NOMO-1 (cell line): ENCODE measurements at regions not wholly inside any gene's neighbourhood (a gene's known extent, or its start where the extent isn't known, plus 50 kb on each side); places are given as distances from the start of the nearest gene placed in this dataset.

Experiments
- DNase-seq, 2 experiments: peaks; one replicate each; lab custom pipeline; 2025; ENCODE audit not compliant: unreplicated experiment in 2 of 2; lab: John Stamatoyannopoulos, UW

DNA sequence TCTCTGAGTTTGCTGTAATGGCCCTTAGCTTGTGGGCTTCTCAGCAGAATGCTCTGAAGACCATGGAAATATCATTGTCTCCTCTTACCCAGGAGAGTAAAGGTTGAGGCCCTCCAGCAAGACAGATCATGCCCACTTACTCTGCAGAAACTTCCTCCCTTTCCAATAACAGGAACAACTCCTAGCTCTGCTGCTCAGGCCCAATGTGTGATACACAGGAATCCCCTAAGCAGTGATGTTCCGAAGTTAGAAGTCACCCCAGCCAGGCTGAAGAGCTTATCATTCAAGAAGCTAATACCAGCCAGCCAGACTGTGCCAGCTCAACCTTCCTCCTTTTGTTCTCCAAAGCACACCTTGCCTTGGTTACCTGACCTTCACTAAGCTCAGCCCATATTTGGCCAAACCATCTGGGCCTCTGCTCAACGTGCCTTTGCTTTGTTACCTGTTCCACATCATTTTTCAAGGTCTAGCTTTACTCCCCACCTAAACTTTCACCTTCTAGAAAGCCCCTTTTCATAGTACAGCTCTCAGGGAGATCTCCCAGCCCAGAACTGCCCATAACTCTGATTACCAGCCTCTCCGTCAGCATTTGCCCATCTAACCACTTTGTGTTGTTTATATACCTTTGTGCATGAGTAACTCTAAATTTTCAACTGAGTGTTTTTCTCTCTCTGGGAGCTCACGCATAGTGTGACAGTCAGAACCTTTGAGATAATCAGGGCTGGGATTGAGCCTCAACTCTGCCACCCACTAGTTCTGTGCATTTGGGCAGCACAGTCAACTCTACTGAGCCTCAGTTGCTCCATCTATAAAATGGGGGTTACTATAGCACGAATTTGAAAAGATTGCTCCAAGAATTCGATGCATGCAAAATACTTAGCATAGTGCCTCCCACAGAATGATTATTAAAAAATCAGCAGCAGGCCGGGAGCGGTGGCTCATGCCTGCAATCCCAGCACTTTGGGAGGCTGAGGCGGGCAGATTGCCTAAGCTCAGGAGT lies 107.6 kb upstream of the CPEB4 start:
- no peak for DNase-seq

DNA sequence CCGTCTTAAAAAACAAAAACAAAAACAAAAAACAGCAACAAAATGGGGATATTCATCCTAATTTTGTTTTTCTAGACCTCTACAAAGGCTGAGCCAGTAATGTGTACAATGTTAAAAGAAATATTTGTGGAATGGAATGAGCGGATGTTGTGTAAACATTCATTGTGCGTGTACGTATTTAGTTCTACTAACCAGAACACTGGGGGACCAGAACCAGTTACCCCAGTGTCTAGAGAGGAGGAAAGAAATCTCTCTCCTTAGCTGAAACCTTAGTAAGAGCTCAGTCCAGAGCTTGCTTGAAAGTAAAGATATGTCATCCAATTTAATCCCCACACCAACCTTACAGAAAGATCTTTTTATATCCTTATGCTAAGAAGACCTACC lies 106.7 kb upstream of the CPEB4 start:
- no peak for DNase-seq

DNA sequence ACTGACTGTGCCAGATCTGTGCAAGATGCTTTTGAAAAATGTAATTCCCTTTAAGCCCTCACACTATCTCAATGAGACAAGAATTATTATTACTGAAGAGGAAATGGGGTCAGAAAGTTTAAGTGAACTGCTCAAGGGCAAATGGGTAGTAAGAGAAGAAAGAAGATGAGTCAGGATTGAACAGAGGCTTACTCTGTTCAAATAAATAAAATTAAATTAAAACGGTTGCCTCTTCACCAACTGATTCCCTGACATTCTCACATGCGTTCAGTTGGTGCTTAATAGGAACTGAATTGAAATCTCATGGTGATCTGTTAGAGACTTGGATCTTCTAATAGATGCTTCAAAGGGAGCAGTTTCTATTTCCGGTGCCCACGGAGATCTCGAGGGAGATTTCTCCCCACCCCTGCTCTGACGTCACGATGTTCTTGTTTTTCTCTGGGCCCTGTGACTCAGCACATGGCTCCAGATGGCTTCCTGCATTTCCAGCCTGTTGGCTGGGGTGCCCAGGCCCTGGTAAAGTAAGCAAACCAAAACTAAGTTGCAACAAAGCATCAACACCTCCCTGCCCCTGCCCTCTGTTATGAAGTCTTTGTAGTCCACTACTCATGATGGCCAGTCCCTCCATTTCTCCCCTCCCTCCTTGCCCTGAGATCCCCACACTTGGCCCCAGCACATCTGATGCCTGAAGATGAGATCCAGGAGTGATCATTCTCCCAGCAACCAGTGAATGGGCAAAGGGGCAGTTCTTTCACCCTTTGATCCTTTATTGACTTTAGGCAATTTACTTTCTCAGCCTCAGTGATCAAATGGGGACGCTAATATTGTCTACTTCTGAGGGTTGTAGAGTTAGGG lies 106.1 kb upstream of the CPEB4 start:
- peak; percentile 45 to 60 for DNase-seq

DNA sequence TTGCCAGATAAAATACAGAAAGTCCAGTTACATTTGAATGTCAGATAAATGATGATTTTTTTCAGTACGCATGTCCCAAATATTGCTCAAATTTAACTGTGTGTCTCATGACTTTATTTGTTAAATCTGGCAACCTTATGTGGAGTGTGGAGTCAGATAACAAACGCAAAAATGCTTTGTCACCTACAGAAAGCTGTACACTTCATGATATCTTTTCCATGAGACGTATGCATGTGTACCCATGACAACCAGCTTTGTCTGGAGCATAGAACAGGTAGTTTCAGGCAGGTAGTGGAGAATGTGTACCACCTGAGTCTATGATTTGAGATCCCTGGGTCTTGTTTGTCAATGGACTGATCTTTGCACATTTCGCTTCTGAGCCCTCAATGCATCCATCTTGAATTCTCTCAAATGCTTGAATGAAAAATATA lies 105.5 kb upstream of the CPEB4 start:
- DNase-seq: no peak

DNA sequence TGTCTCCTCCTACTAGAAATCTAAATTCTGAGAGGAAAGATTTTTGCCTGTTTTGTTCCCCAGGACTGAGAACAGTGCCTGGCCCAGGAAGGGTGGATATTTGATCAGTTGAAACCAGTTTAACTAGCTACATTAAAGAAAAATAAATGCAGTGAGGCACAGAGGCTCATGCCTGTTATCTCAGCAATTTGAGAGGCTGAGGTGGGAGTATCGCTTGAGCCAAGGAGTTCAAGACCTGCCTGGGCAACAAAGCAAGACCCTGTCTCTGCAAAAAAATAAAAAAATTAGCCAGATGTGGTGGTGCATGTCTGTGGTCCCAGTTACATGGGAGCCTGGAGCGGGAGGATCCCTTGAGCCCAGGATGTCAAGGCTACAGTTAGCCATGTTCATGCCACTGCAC lies 104.8 kb upstream of the CPEB4 start:
- DNase-seq: no peak

DNA sequence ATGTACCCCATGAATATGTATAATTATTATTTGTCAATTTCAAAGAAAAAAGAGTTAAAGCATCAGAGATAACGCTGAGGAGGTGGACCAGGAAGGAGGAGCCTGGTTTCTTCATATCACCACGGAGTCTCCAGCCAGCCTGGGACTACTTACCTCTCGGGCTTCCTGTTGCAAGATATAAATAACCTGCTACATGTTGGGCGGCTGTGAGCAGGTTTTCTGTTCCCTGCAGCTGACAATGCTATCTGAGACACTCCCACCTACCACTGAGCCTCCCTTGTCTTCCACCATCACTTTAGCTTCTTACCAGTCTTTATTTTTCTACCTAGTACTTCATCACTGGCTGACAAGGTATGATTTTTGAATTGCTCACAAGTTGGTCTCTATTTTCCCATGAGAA lies 102.7 kb upstream of the CPEB4 start:
- DNase-seq: no peak

DNA sequence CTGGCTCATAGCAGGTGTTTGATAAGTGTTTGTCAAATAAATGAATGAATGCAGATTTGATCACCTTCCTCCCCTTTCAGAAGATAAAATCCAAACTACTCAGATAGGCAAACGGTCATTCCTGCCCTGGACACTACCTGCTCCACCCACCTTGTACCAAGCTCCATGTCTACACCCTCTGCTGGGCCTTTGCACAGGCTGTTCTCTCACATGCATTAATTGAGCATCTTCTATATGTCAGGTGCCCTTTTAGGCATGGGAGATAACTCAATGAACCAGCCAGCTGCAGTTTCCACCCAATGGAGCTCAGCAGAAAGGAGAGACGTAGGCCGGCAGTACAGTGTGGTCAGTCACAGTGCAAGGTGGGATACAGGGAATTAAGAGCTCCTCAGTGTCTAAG lies 102.3 kb upstream of the CPEB4 start:
- no peak for DNase-seq

DNA sequence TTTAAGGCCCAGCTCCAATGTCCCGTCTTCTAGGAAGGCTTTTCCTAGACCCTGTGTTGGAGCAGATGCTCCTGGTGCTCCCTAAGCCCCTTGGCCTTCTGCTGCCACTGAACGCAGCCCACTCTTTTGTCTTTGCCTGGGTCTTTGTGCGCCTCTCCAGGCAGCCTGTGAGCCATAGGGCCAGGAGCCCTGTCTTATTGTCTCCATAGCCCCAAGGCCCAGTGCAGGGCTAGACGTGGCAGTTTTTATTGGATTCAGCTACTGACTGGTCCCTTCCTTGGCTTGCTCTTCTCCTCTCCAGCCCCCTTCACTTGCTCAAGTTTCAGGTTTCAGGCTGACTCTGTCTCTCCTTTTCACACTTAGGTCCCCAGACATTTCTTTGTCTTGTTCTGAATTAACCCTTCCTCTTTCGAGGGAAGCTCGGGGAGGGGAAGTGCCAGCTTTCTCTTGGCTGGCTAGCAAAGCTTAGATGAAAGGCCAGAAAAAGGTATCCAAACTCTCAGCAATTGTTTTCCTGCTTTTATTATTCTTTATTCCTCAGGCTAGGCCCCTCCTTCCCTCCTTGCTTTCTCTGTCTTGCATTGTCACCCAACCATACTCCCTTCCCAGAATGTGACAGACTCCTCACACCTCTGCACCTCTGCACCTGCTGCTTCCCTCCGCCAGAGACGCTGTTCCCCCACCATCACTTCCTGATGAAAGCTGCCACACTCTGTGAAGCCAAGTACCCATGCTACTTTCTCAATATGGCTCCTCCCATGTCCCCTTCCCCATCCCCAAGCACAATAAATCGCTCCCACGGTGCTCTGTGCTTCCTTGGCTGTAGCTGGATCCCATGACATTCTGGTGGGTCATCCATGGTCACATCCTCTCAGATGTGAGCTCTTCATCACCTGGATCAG lies 101.6 kb upstream of the CPEB4 start:
- DNase-seq: peak; percentile 17 to 60

DNA sequence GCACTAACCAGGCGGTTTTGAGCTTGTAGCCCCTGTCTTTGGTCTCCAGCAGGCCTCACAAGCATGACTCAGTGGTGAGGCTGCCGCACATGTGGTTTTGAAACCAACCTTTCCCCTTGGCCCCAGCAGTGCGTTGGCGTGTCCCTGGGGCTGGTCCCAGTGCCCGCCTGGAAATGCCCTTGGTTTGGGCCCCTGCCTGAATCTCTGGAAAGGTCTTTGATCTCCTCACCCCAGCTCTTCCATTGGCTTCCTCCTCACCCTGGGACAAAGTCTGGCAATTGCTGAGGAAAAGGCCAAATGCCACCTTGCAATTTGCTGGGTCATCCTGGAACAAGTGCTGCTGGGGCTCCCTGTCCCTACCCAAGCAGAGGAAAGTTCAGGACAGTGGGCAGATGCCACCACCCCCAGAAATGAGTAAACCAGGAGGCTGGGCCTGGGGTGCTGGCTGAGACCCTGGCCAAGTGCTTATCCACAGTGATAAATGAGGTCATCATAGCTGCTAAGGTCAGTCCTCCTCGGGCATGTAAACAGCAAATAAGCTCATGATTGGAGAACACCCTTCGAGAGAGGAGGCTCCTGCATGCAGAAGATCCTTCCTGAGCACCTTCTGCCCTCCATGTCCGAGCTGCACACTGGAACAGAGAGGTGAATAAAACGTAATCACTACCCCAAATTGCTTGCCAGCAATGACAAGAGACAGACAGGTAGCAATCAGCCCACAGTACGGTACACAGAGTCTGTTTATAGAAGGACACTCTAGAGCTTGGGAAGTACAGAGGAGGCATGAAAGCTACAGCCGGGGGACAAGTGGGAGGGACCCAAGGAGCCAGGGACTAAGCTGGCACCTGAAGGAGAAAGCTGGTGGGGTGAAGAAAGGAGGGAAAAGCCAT lies 98.9 kb upstream of the CPEB4 start:
- DNase-seq: peak; percentile 22 to 31

DNA sequence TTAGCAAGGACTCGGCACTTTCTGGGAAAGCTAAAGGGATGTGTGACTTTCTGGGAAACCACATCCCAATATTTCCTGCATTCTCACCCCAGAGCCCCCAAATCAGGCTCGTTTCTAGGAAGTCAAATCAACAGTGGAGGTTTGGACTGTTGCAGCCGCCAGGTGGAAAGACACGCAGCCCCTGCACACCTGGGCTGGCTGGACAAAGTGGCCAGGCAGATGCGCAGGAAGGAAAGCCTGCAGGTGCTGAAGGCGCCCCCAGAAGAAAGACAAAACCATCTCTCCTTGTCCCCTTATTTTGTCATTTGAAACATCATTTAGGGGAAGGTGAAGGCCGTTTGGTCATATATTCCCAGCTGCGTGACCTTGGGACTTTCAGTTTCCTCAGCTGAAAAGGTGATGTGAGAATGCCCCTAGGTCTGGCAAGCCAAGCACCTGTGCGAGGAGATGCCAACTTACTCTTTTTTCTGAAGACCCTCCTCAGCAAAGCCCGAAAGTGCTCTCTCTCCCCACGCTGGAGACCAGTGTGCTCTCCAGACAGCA lies 97.9 kb upstream of the CPEB4 start:
- no peak for DNase-seq

DNA sequence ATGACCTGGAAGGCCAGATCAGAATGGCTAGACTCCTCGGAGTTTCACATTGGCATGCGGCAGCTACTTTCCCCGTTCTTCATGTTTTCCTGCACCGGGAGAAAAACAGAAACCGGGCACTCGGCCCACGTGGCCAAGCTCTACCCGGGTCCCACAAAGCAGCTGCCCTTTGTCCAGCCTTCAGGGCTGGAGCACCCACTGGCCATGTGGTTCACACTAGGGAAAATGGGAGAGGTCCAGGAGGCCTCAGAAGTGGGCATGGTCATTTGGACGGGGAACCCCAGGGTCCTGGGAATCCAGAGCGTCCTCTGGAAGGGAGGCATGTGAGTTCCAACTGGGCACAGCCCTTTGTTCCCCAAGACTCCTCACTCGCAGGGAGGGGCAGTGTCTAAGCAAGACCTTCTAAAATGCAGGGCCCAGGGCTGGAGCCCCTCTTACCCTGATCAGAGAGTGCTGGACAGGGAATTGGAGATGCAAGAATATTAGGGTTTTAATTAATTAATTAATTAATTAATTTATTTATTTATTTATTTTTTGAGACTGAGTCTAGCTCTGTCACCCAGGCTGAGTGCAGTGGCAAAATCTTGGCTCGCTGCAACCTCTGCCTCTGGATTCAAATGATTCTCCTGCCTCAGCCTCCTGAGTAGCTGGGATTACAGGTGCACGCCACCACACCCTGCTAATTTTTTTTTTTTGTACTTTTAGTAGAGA lies 97.2 kb upstream of the CPEB4 start:
- DNase-seq: no peak

DNA sequence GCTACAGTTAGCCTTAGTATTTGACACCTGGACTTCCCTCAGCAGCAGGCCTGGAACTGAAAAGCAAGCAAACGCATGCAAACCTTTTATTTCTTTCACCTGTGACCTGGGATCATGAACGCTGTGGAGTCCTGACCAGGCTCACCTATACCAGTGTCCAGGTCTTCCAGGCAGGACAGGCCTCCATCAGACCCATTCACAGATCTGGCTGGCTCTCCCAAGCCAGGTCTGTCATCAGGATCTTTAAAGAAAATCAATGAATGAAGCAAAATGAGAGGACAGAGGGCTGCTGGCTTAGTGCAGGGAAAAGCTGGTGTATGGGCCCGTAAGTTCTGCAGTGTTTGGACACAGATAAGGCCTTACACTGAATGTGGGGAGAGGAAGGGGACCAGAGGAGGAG lies 96.3 kb upstream of the CPEB4 start:
- DNase-seq: no peak

DNA sequence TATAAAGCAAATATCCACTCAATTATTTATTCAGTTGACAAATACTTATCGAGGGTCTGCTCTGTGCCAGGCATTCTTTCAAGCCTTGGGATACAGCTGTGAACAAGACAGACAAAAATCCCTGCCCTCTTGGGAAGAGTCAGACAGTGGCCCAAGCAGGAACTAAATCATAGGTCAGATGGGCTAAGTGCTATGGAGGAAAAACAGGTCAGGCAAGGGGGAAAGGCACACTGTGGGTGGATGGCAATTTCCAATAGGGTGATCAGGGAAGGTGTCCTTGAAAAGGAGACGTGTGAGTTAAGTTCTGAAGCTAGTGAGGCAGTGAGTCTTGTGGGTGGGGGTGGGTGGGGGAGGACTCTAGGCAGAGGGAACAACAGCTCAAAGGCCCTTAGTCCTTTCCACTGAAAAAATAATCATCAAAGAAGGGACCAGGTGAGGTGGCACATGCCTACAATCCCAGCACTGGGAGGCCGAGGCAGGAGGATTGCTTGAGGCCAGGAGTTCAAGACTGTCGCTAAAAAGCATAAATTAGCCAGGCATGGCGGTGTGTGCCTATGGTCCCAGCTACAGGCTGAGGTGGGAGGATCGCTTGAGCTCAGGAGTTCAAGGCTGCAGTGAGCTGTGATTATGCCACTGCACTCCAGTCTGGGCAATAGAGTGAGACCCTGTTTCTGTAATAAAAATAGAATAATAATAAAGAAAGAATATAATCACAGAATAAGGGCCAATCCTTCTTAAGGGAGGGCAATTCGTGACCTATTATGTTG lies 95.2 kb upstream of the CPEB4 start:
- no peak for DNase-seq

DNA sequence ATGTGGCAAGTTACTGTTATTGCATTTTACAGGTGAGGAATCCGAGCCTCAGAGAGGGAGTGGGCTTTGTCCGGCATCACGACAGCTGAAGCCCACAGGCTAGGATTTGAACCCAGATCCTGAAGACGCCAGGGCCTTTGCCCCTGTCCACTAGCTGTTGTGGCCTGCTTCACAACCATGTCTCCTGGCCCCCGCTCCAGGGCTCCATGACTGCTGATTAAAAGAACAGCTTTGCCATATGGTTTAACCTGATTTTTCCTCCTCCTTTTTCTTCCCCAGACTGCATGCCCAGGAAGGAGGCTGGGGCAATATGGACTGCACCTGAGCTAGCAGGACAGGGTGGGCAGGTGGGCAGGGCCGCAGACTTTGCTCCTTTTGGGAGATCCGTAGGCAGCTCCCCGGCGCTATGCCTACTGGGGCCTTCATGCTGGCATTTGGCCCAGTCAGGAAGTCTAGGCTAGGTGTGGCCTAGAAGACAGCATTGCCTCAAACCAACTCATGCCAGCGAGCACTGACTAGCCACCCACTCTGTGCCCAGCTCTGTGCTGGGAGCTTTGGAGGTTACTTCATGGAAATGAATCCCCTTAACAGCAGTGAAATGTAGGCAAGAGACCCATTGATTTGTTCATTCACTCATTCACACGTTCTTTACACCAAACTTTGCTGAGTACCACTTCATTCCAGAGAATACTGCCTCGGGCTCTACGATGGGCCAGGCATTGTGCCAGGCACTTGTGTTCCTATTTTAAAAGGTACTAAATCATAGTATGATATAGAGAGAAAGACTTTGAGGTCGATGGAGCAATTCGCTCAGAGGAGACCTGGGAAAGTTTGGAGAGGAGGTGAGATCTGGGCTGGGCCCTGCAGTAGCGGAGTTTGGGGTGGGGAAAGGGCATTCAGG lies 94.3 kb upstream of the CPEB4 start:
- no peak for DNase-seq

DNA sequence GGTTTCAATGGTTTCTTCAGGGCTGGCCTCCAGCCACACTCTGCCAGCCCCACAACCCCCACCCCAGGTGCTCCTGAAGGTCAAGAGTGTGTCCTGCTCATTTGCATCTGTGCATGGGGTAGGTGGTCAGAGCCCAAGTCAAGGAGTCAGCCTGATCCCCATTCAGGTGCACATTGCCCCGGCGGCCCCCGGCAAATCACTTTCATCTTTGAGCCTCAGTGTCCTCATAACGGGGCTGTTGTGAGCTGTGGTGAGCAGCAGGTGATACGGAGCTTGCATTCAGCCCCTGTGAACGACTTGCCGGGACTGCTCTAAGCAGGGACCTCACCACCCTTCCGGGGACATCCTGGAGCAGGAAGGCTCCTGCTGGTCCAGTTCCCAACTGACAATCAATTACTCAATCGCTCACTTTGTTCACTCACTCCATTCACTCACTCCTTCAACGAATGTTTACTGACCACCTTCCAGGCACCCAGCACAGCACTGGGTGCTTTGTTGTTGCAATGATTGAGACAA lies 93.2 kb upstream of the CPEB4 start:
- no peak for DNase-seq

DNA sequence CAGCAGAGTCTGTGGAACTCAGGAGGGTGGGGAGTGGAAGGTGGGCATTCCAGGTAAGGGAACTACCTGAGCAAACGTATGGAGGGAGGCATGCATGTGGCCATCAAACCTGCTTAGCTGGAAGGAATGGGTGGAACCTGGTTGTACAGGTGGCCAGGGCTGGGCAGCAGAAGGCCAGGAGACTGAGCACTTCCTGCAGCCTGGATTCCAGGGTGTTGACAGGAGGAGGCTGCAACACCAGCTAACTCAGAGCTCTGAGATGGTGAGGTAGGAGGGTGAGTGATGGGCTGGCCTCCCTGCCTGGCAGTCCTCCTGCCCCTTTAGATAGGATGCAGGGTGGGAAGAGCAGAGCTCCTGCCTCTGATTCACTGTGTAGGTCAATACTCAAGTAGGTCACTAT lies 92.5 kb upstream of the CPEB4 start:
- DNase-seq: no peak
